22Rv1 (cell line): ENCODE measurements at regions not wholly inside any gene's neighbourhood (a gene's known extent, or its start where the extent isn't known, plus 50 kb on each side); places are given as distances from the start of the nearest gene placed in this dataset.

Experiments
- CTCF ChIP-seq: fragments of 450-650 bp; IDR thresholded peaks from 2 replicates; pipeline ENCODE4 v1.5.1; 2017; ENCODE audit warnings: mild to moderate bottlenecking
- ZFX ChIP-seq: fragments of 450-650 bp; IDR thresholded peaks from 2 replicates; pipeline ENCODE4 v1.6.1; 2017; ENCODE audit warnings: antibody characterized with exemption, borderline replicate concordance

- no peak for TF ChIP-seq CTCF
- no peak for TF ChIP-seq ZFX
Measured at GRCh38 chr9:7467186-7467585, 332.4 kb downstream of the DMAC1 start.
